Mesenchymal stem cell (in vitro differentiated cells and primary cell): ENCODE measurements at regions not wholly inside any gene's neighbourhood (a gene's known extent, or its start where the extent isn't known, plus 50 kb on each side); places are given as distances from the start of the nearest gene placed in this dataset.

Source experiments
- DNase-seq: peaks from one replicate; pipeline ENCODE4 v3.0.0-alpha.2; 2013
- H2AFZ ChIP-seq: one replicate; pipeline ENCODE4 v1.6.1; 2013; ENCODE audit warnings: low read depth, mild to moderate bottlenecking, control low read depth, inconsistent platforms, low read length, moderate library complexity
- H2AK5ac ChIP-seq: 2 replicates; pipeline ENCODE4 v1.6.1; 2013; ENCODE audit warnings: low read length, moderate library complexity, mild to moderate bottlenecking, inconsistent platforms; ENCODE audit not compliant: severe bottlenecking
- H2BK120ac ChIP-seq: one replicate; pipeline ENCODE4 v1.6.1; 2013; ENCODE audit warnings: low read depth, mild to moderate bottlenecking, inconsistent platforms, low read length, moderate library complexity
- H2BK12ac ChIP-seq, 2 experiments: one replicate each; pipeline ENCODE4 v1.6.1; 2013; ENCODE audit warnings: inconsistent platforms in 2 of 2, low read length in 2 of 2, mild to moderate bottlenecking in 2 of 2, moderate library complexity in 2 of 2, control low read depth in 1 of 2
- H2BK15ac ChIP-seq: one replicate; pipeline ENCODE4 v1.6.1; 2013; ENCODE audit warnings: mild to moderate bottlenecking, low read depth, inconsistent platforms; ENCODE audit not compliant: poor library complexity, severe bottlenecking
- H2BK5ac ChIP-seq: 2 replicates; pipeline ENCODE4 v1.6.1; 2013; ENCODE audit warnings: low read depth, mild to moderate bottlenecking, low read length, control low read depth, inconsistent platforms; ENCODE audit not compliant: poor library complexity, severe bottlenecking
- H3K14ac ChIP-seq, 2 experiments: one replicate each; pipeline ENCODE4 v1.6.1; 2013; ENCODE audit warnings: inconsistent platforms in 2 of 2, low read length in 2 of 2, control low read depth in 1 of 2, mild to moderate bottlenecking in 1 of 2, moderate library complexity in 1 of 2
- H3K18ac ChIP-seq, 2 experiments: one replicate each; pipeline ENCODE4 v1.6.1; 2013; ENCODE audit warnings: inconsistent platforms in 2 of 2, low read length in 2 of 2, control low read depth in 1 of 2, low read depth in 1 of 2, mild to moderate bottlenecking in 1 of 2
- H3K23ac ChIP-seq, 2 experiments: one replicate each; pipeline ENCODE4 v1.6.1; 2013; ENCODE audit warnings: inconsistent platforms in 2 of 2, low read length in 2 of 2, mild to moderate bottlenecking in 2 of 2, moderate library complexity in 2 of 2, control low read depth in 1 of 2
- H3K27ac ChIP-seq: 2 replicates; pipeline ENCODE4 v1.5.1; 2013; ENCODE audit warnings: mild to moderate bottlenecking, moderate library complexity, low read length, control low read depth, inconsistent platforms; ENCODE audit not compliant: poor library complexity, severe bottlenecking
- H3K27me3 ChIP-seq, 2 experiments: 2 replicates each; pipeline versions ENCODE4 v1.6.1 to v1.7.0; 2013; ENCODE audit warnings: low read length in 2 of 2, mild to moderate bottlenecking in 2 of 2, moderate library complexity in 2 of 2, control low read depth in 1 of 2, inconsistent platforms in 1 of 2; ENCODE audit not compliant: control insufficient read depth in 1 of 2, insufficient read depth in 1 of 2
- H3K36me3 ChIP-seq, 2 experiments: 2 replicates each; pipeline versions ENCODE4 v1.6.1 to v1.7.0; 2013; ENCODE audit warnings: low read length in 2 of 2, control low read depth in 1 of 2, inconsistent platforms in 1 of 2, low read depth in 1 of 2, mild to moderate bottlenecking in 1 of 2; ENCODE audit not compliant: insufficient read depth in 2 of 2, control insufficient read depth in 1 of 2
- H3K4ac ChIP-seq, 2 experiments: one replicate each; pipeline ENCODE4 v1.6.1; 2013; ENCODE audit warnings: inconsistent platforms in 2 of 2, low read length in 2 of 2, mild to moderate bottlenecking in 2 of 2, moderate library complexity in 2 of 2, control low read depth in 1 of 2, low read depth in 1 of 2
- H3K4me1 ChIP-seq: 2 replicates; pipeline ENCODE4 v1.6.1; 2013; ENCODE audit warnings: low read depth, low read length, control low read depth; ENCODE audit not compliant: control insufficient read depth, insufficient read depth
- H3K4me2 ChIP-seq: 2 replicates; pipeline ENCODE4 v1.6.1; 2013; ENCODE audit warnings: low read length, mild to moderate bottlenecking, inconsistent platforms; ENCODE audit not compliant: poor library complexity, severe bottlenecking
- H3K4me3 ChIP-seq, 2 experiments: 2 replicates each; pipeline versions ENCODE4 v1.5.1 to v1.7.0; 2013; ENCODE audit warnings: low read length in 2 of 2, mild to moderate bottlenecking in 2 of 2, control low read depth in 1 of 2, low read depth in 1 of 2; ENCODE audit not compliant: insufficient read depth in 1 of 2
- H3K79me1 ChIP-seq: replicated peaks from 2 replicates; pipeline ENCODE4 v1.6.1; 2013; ENCODE audit warnings: mild to moderate bottlenecking, control low read depth, low read length, inconsistent platforms; ENCODE audit not compliant: poor library complexity, severe bottlenecking
- H3K9ac ChIP-seq: 2 replicates; pipeline ENCODE4 v1.7.0; 2013; ENCODE audit warnings: mild to moderate bottlenecking, low read length, moderate library complexity
- H3K9me3 ChIP-seq: 2 replicates; pipeline ENCODE4 v1.7.0; 2013; ENCODE audit warnings: mild to moderate bottlenecking, low read length; ENCODE audit not compliant: control insufficient read depth
- H4K8ac ChIP-seq: one replicate; pipeline ENCODE4 v1.6.1; 2013; ENCODE audit warnings: inconsistent platforms, mild to moderate bottlenecking, low read length, moderate library complexity
- H4K91ac ChIP-seq: one replicate; pipeline ENCODE4 v1.6.1; 2013; ENCODE audit warnings: mild to moderate bottlenecking, low read length, inconsistent platforms
- WGBS: methylation state at CpG from one replicate; pipeline ENCODE4 v1.1.7; 2013; ENCODE audit warnings: mixed read lengths; 5-methylcytosine and 5-hydroxymethylcytosine counted together

- H3K4me2 ChIP-seq, result no peak overlapping the region
- WGBS, result 96% methylated on average over 3 of the region's 5 CpGs
- no peak overlapping the region for H2BK5ac ChIP-seq
- H3K9me3 ChIP-seq, result no peaks in the 10 kb centered on the region
- H4K91ac ChIP-seq, result no peak overlapping the region
- no peak overlapping the region for H3K14ac ChIP-seq
- no peak overlapping the region for H2BK12ac ChIP-seq
- no peak overlapping the region for H3K18ac ChIP-seq
- no peaks in the 10 kb centered on the region for H3K4me1 ChIP-seq
- no peak overlapping the region for H3K23ac ChIP-seq
- no peak for DNase-seq
- no peaks in the 10 kb centered on the region for H3K36me3 ChIP-seq
- H4K8ac ChIP-seq, result no peak overlapping the region
- no peak overlapping the region for H3K4me3 ChIP-seq
- no peak overlapping the region for H3K9ac ChIP-seq
- no peak overlapping the region for H3K27ac ChIP-seq
- no peaks in the 10 kb centered on the region for H3K27me3 ChIP-seq
- no peak overlapping the region for H2AFZ ChIP-seq
- no peak overlapping the region for H3K4ac ChIP-seq
- no peak overlapping the region for H2AK5ac ChIP-seq
- no peak overlapping the region for H2BK120ac ChIP-seq
- H3K79me1 ChIP-seq, result no peaks in the 10 kb centered on the region
- H2BK15ac ChIP-seq, result no peak overlapping the region
Observed at GRCh38 chr9:104984121-104984520, 56.2 kb upstream of the ABCA1 start.

GRCh38 chr9:104984542-104984941 is 56.6 kb upstream of the ABCA1 start:
- Histone ChIP-seq H3K27ac (no peak overlapping the region), H2BK5ac (no peak overlapping the region), H2BK15ac (no peak overlapping the region), H3K18ac (no peak overlapping the region), H3K27me3 (no peaks in the 10 kb centered on the region), H2BK120ac (no peak overlapping the region), H3K9ac (no peak overlapping the region), H3K4me1 (no peaks in the 10 kb centered on the region), H3K79me1 (no peaks in the 10 kb centered on the region), H3K4me3 (no peak overlapping the region), H2BK12ac (no peak overlapping the region), H3K14ac (no peak overlapping the region), H3K4ac (no peak overlapping the region), H2AFZ (no peak overlapping the region), H2AK5ac (no peak overlapping the region), H4K8ac (no peak overlapping the region), H3K23ac (no peak overlapping the region), H3K36me3 (no peaks in the 10 kb centered on the region), H3K9me3 (no peaks in the 10 kb centered on the region), H3K4me2 (no peak overlapping the region), H4K91ac (no peak overlapping the region)
- no peak for DNase-seq
- no CpG with 5 or more reads among the region's 2 CpGs for WGBS

- DNase-seq, result no peak
- H3K27ac ChIP-seq, result no peak overlapping the region
- no peak overlapping the region for H4K8ac ChIP-seq
- no peaks in the 10 kb centered on the region for H3K27me3 ChIP-seq
- no peak overlapping the region for H2BK12ac ChIP-seq
- no peak overlapping the region for H3K4me3 ChIP-seq
- no peaks in the 10 kb centered on the region for H3K4me1 ChIP-seq
- WGBS, result 76% methylated on average over 2 of the region's 2 CpGs
- no peak overlapping the region for H3K14ac ChIP-seq
- H3K9ac ChIP-seq, result no peak overlapping the region
- no peak overlapping the region for H2BK15ac ChIP-seq
- no peak overlapping the region for H3K23ac ChIP-seq
- H3K79me1 ChIP-seq, result no peaks in the 10 kb centered on the region
- H2BK5ac ChIP-seq, result no peak overlapping the region
- H2AFZ ChIP-seq, result no peak overlapping the region
- H2AK5ac ChIP-seq, result no peak overlapping the region
- H3K36me3 ChIP-seq, result no peaks in the 10 kb centered on the region
- H3K9me3 ChIP-seq, result no peaks in the 10 kb centered on the region
- H4K91ac ChIP-seq, result no peak overlapping the region
- H2BK120ac ChIP-seq, result no peak overlapping the region
- H3K18ac ChIP-seq, result no peak overlapping the region
- H3K4ac ChIP-seq, result no peak overlapping the region
- H3K4me2 ChIP-seq, result no peak overlapping the region
Observed at GRCh38 chr9:104984948-104985347, 57.0 kb upstream of the ABCA1 start.

- WGBS, result 94% methylated on average over 3 of the region's 3 CpGs
- H2AFZ ChIP-seq, result no peak overlapping the region
- H3K9ac ChIP-seq, result no peak overlapping the region
Observed at GRCh38 chr9:104986096-104986495, 58.1 kb upstream of the ABCA1 start.

More at GRCh38 chr9:104986096-104986495, 58.1 kb upstream of the ABCA1 start:
- no peak overlapping the region for H3K4me2 ChIP-seq
- no peak for DNase-seq
- H2BK15ac ChIP-seq, result no peak overlapping the region
- peak overlapping the region in 1 of 2 experiments; percentile 78 for H2BK12ac ChIP-seq
- H3K4ac ChIP-seq, result no peak overlapping the region
- no peaks in the 10 kb centered on the region for H3K79me1 ChIP-seq
- H3K18ac ChIP-seq, result peak overlapping the region in 1 of 2 experiments; percentile 60
- H3K27ac ChIP-seq, result no peak overlapping the region
- H2BK5ac ChIP-seq, result no peak overlapping the region
- no peak overlapping the region for H4K91ac ChIP-seq
- H2BK120ac ChIP-seq, result no peak overlapping the region
- H4K8ac ChIP-seq, result peak overlapping the region; percentile 19
- no peaks in the 10 kb centered on the region for H3K9me3 ChIP-seq
- H3K4me3 ChIP-seq, result no peak overlapping the region
- H3K4me1 ChIP-seq, result peaks cover 6% of the 10 kb centered on the region
- no peak overlapping the region for H3K23ac ChIP-seq
- H3K27me3 ChIP-seq, result no peaks in the 10 kb centered on the region
- no peak overlapping the region for H2AK5ac ChIP-seq
- H3K36me3 ChIP-seq, result no peaks in the 10 kb centered on the region
- H3K14ac ChIP-seq, result no peak overlapping the region
